ENCODE measurements at regions not wholly inside any gene's neighbourhood (a gene's known extent, or its start where the extent isn't known, plus 50 kb on each side); places are given as distances from the start of the nearest gene placed in this dataset.

GRCh38 chr15:29952225-29952624, 130.0 kb upstream of the TJP1 start:
- DNase-seq (ENCODE audit: low read depth) = no peak

- DNase-seq (ENCODE audit: low read depth) = peak; percentile 41
Measured at GRCh38 chr15:29945943-29946596, 123.8 kb upstream of the TJP1 start.

GRCh38 chr15:29944925-29945324, 122.7 kb upstream of the TJP1 start:
- DNase-seq (ENCODE audit: low read depth) = no peak

- DNase-seq (ENCODE audit: low read depth) = no peak
Measured at GRCh38 chr15:29942548-29942947, 120.3 kb upstream of the TJP1 start.

GRCh38 chr15:29942143-29942542, 119.9 kb upstream of the TJP1 start:
- no peak for DNase-seq (ENCODE audit: low read depth)

- DNase-seq (ENCODE audit: low read depth) = no peak
Measured at GRCh38 chr15:29939404-29939803, 117.1 kb upstream of the TJP1 start.

- DNase-seq (ENCODE audit: low read depth) = no peak
Measured at GRCh38 chr15:29938361-29939335, 116.4 kb upstream of the TJP1 start.

GRCh38 chr15:29937956-29938355, 115.7 kb upstream of the TJP1 start:
- no peak for DNase-seq (ENCODE audit: low read depth)

- DNase-seq (ENCODE audit: low read depth) = no peak
Measured at GRCh38 chr15:29936353-29937049, 114.2 kb upstream of the TJP1 start.

GRCh38 chr15:29935296-29936004, 113.2 kb upstream of the TJP1 start:
- DNase-seq (ENCODE audit: low read depth) = no peak

GRCh38 chr15:29934251-29934650, 112.0 kb upstream of the TJP1 start:
- DNase-seq (ENCODE audit: low read depth) = peak; percentile 61

- DNase-seq (ENCODE audit: low read depth) = no peak
Measured at GRCh38 chr15:29933042-29933803, 111.0 kb upstream of the TJP1 start.

GRCh38 chr15:29926083-29926388, 103.8 kb upstream of the TJP1 start:
- no peak for DNase-seq (ENCODE audit: low read depth)

- DNase-seq (ENCODE audit: low read depth) = peak; percentile 72
Measured at GRCh38 chr15:29925227-29926082, 103.2 kb upstream of the TJP1 start.

- peak; percentile 13 for DNase-seq (ENCODE audit: low read depth)
Measured at GRCh38 chr15:29924750-29925149, 102.5 kb upstream of the TJP1 start.

GRCh38 chr15:29922191-29922590, 99.9 kb upstream of the TJP1 start:
- no peak for DNase-seq (ENCODE audit: low read depth)

- no peak for DNase-seq (ENCODE audit: low read depth)
Measured at GRCh38 chr15:29921130-29921601, 98.9 kb upstream of the TJP1 start.

GRCh38 chr15:29920515-29920914, 98.2 kb upstream of the TJP1 start:
- DNase-seq (ENCODE audit: low read depth) = no peak

- DNase-seq (ENCODE audit: low read depth) = no peak
Measured at GRCh38 chr15:29919380-29919881, 97.2 kb upstream of the TJP1 start.

All from fibroblast of gingiva (primary cell).